ENCODE measurements at regions not wholly inside any gene's neighbourhood (a gene's known extent, or its start where the extent isn't known, plus 50 kb on each side); places are given as distances from the start of the nearest gene placed in this dataset.

DNA sequence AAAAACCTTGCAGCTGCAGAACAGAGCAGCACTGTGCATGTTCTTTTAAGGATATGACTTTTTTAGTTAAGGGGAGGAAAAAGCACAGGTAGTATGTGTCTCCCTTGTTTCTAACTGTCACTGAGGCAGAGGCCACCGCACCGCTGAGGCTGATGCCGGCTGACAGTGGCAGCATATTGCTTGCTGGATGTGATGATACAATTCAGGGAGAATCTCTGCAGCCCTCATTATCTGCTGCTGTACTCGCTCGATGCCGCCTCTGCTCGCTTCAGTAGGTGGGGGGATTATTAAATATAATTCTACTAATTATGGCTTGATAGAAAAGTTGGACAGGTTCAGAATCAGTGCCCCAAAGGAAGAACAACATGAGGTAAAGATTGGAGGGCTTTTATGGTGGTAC lies 378.8 kb upstream of the NOCT start:
- TF ChIP-seq, protein P1, sequence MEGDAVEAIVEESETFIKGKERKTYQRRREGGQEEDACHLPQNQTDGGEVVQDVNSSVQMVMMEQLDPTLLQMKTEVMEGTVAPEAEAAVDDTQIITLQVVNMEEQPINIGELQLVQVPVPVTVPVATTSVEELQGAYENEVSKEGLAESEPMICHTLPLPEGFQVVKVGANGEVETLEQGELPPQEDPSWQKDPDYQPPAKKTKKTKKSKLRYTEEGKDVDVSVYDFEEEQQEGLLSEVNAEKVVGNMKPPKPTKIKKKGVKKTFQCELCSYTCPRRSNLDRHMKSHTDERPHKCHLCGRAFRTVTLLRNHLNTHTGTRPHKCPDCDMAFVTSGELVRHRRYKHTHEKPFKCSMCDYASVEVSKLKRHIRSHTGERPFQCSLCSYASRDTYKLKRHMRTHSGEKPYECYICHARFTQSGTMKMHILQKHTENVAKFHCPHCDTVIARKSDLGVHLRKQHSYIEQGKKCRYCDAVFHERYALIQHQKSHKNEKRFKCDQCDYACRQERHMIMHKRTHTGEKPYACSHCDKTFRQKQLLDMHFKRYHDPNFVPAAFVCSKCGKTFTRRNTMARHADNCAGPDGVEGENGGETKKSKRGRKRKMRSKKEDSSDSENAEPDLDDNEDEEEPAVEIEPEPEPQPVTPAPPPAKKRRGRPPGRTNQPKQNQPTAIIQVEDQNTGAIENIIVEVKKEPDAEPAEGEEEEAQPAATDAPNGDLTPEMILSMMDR (IDR thresholded peaks at IDR 0.05; ENCODE audit: low read depth, low read length): no peak
- no peak for TF ChIP-seq POLR2A (IDR thresholded peaks at IDR 0.05; ENCODE audit: extremely low read depth, insufficient read length)
